ENCODE measurements at regions not wholly inside any gene's neighbourhood (a gene's known extent, or its start where the extent isn't known, plus 50 kb on each side); places are given as distances from the start of the nearest gene placed in this dataset.

DNA sequence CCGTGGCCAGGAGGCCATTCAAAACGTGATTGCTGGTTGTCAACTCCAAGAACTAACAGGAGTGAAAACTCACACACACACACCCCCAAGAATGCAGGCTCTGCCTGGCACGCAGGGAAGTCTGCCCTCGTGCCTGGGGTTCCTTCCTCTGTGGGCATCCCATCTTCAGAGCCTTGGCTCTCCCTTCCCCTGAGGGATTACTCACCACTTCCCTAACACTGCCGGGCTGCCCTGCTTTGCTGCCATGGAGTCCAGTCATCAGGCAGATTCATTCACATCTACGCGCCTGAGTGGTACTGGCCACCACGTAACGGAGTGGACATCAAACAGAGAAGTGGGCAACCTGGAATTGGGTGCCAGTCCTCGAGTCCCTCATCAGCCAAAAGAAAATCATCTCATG lies 120.7 kb upstream of the TMEM45B start:
- Histone ChIP-seq H3K27me3 (ENCODE audit: control insufficient read depth in 1 of 2, insufficient read depth in 2 of 2, low read length in 2 of 2) (no peaks in the 10 kb centered on the region), H3K9me3 (ENCODE audit: control insufficient read depth in 1 of 2, insufficient read depth in 1 of 2, low read length in 2 of 2) (no peaks in the 10 kb centered on the region), H3K36me3 (ENCODE audit: insufficient read depth, low read length) (no peaks in the 10 kb centered on the region), H3K4me1 (ENCODE audit: insufficient read depth, low read length) (peaks cover 10% of the 10 kb centered on the region), H3K27ac (ENCODE audit: low read depth in 1 of 2, low read length in 2 of 2) (no peak overlapping the region), H3K4me3 (ENCODE audit: low read length) (no peak overlapping the region)
- Mint-ChIP-seq H3K36me3 (ENCODE audit: low read depth) (no peaks in the 10 kb centered on the region), H3K9me3 (no peaks in the 10 kb centered on the region), H3K4me3 (peak overlapping the region; percentile 81), H3K27ac (no peak overlapping the region), H3K27me3 (peaks cover 28% of the 10 kb centered on the region), H3K4me1 (ENCODE audit: low read depth) (peaks cover 8% of the 10 kb centered on the region)
- POLR2A ChIA-PET = interaction anchor here (0.6 kb wide), 1 partner anchor 53 kb away, joined by 3 read pairs; no protein-coding TSS in a partner anchor
- TF ChIP-seq, protein P1, sequence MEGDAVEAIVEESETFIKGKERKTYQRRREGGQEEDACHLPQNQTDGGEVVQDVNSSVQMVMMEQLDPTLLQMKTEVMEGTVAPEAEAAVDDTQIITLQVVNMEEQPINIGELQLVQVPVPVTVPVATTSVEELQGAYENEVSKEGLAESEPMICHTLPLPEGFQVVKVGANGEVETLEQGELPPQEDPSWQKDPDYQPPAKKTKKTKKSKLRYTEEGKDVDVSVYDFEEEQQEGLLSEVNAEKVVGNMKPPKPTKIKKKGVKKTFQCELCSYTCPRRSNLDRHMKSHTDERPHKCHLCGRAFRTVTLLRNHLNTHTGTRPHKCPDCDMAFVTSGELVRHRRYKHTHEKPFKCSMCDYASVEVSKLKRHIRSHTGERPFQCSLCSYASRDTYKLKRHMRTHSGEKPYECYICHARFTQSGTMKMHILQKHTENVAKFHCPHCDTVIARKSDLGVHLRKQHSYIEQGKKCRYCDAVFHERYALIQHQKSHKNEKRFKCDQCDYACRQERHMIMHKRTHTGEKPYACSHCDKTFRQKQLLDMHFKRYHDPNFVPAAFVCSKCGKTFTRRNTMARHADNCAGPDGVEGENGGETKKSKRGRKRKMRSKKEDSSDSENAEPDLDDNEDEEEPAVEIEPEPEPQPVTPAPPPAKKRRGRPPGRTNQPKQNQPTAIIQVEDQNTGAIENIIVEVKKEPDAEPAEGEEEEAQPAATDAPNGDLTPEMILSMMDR (IDR thresholded peaks at IDR 0.05) = no peak
- intact Hi-C loops (cut with DNase I, micrococcal nuclease) = loop anchor here (1.0 to 5.0 kb wide), 3 partner anchors 331 to 578 kb away; no protein-coding TSS in a partner anchor
- peak in 1 of 14 experiments; percentile 23 for DNase-seq
- ATAC-seq (ENCODE audit: poor library complexity) = no peak
- CTCF ChIA-PET = interaction anchor here (1.1 kb wide), 1 partner anchor 15 kb away, joined by 3 read pairs; no protein-coding TSS in a partner anchor

DNA sequence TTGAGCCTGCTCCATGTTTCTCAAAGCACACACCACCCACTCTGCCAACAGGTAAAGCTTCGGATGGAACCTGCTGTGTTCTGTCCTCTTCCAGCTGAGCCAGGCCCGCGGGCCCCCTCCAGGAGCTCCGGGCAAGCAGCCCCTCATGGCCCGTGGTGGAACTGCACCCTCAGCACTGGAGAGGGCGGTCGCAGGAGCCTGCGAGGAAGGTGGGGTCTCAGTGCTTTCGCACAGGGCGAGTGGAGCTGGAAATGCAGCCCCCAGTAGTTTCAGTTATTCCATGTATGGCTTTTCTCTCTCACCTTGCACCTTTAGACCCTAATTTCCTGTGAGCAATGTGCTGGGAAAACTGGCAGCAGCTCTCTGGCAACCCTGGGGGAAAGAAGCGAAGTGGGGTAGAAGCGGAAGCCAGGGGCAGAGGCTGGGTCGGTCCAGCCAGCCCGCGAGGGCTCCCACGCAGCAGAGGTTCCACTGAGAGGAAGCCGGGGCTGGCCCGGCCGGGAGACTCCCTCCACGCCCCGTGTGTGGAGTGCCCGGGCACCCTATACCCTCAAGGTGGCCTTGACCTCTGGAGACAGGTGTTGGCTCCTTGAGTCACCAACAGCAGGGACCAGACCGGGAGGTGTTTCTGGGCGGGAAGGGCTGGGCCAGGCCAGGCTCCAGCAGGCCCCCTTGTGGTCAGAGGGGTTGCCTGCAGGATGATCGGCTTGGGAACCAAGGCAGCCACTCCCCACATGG lies 119.9 kb upstream of the TMEM45B start:
- peaks cover 10% of the 10 kb centered on the region for H3K4me1 ChIP-seq (ENCODE audit: insufficient read depth, low read length)
- no peak overlapping the region for H3K27ac Mint-ChIP-seq
- peaks cover 35% of the 10 kb centered on the region for H3K27me3 Mint-ChIP-seq
- ATAC-seq (ENCODE audit: poor library complexity) (peak; percentile 94), DNase-seq (peak; percentile 39 to 75 (median 56))
- H3K36me3 Mint-ChIP-seq (ENCODE audit: low read depth) = no peaks in the 10 kb centered on the region
- TF ChIP-seq, protein P1 (IDR thresholded peaks at IDR 0.05) = peak; percentile 59
- no peak overlapping the region for H3K27ac ChIP-seq (ENCODE audit: low read depth in 1 of 2, low read length in 2 of 2)
- H3K9me3 Mint-ChIP-seq = no peaks in the 10 kb centered on the region
- intact Hi-C loops (cut with DNase I, micrococcal nuclease) = loop anchor here (1.0 to 5.0 kb wide), 6 partner anchors 53 to 579 kb away; no protein-coding TSS in a partner anchor
- peak overlapping the region; percentile 56 for H3K4me3 ChIP-seq (ENCODE audit: low read length)
- ChIA-PET POLR2A (interaction anchor here (0.6 kb wide), 1 partner anchor 53 kb away, joined by 3 read pairs; no protein-coding TSS in a partner anchor), CTCF (interaction anchor here (1.1 kb wide), 1 partner anchor 16 kb away, joined by 3 read pairs; no protein-coding TSS in a partner anchor)
- H3K27me3 ChIP-seq (ENCODE audit: control insufficient read depth in 1 of 2, insufficient read depth in 2 of 2, low read length in 2 of 2) = no peaks in the 10 kb centered on the region
- no peaks in the 10 kb centered on the region for H3K36me3 ChIP-seq (ENCODE audit: insufficient read depth, low read length)
- no peaks in the 10 kb centered on the region for H3K9me3 ChIP-seq (ENCODE audit: control insufficient read depth in 1 of 2, insufficient read depth in 1 of 2, low read length in 2 of 2)
- peaks cover 8% of the 10 kb centered on the region for H3K4me1 Mint-ChIP-seq (ENCODE audit: low read depth)
- peak overlapping the region; percentile 81 for H3K4me3 Mint-ChIP-seq

DNA sequence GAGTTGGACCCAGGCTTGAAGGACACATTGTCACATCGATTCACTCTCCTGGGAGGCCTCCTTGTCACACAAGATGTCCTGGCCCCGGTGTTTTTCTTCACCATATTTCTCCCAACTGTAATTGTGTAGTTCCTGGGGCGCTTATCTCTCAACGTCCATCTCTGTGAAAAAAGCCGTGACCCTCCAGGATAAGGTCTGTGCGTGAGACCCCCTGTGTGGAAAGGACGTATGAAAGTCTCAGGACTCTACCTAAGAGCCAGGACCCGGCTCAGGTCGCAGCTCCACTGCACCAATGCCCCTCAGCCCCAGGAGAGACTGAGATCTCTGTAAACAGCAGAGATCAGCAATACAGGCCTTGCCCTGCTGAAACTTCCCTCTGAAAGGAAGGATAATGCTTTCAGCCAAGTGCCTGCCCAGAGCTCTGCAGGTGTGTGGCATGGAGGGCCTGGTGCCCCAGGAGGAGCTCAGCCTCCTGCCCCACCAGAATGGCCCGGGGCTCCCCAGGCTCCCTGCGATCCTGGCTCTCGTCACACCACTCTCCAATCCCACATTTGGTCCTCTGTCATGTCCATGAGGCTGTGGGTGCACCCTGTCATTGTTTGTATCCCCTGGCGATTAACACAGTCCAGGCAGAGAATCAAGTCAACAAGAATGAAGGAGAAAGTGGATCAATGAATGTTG lies 119.2 kb upstream of the TMEM45B start:
- POLR2A ChIA-PET = no interaction called here
- intact Hi-C loops (cut with DNase I, micrococcal nuclease) = loop anchor here (2.0 to 5.0 kb wide), 4 partner anchors 52 to 580 kb away; no protein-coding TSS in a partner anchor
- Histone ChIP-seq H3K27me3 (ENCODE audit: control insufficient read depth in 1 of 2, insufficient read depth in 2 of 2, low read length in 2 of 2) (no peaks in the 10 kb centered on the region), H3K4me1 (ENCODE audit: insufficient read depth, low read length) (peaks cover 10% of the 10 kb centered on the region), H3K36me3 (ENCODE audit: insufficient read depth, low read length) (no peaks in the 10 kb centered on the region), H3K9me3 (ENCODE audit: control insufficient read depth in 1 of 2, insufficient read depth in 1 of 2, low read length in 2 of 2) (no peaks in the 10 kb centered on the region), H3K4me3 (ENCODE audit: low read length) (peak overlapping the region; percentile 56), H3K27ac (ENCODE audit: low read depth in 1 of 2, low read length in 2 of 2) (no peak overlapping the region)
- DNase-seq = no peak
- Mint-ChIP-seq H3K4me1 (ENCODE audit: low read depth) (peaks cover 8% of the 10 kb centered on the region), H3K36me3 (ENCODE audit: low read depth) (no peaks in the 10 kb centered on the region), H3K4me3 (peak overlapping the region; percentile 67), H3K9me3 (no peaks in the 10 kb centered on the region), H3K27ac (no peak overlapping the region), H3K27me3 (peaks cover 39% of the 10 kb centered on the region)
- TF ChIP-seq, protein P1 (IDR thresholded peaks at IDR 0.05) = no peak
- CTCF ChIA-PET = interaction anchor here (1.1 kb wide), 1 partner anchor 16 kb away, joined by 3 read pairs; no protein-coding TSS in a partner anchor
- ATAC-seq (ENCODE audit: poor library complexity) = no peak

All from CD4-positive, alpha-beta T cell (primary cell).